HCT116 (cell line): ENCODE measurements at regions not wholly inside any gene's neighbourhood (a gene's known extent, or its start where the extent isn't known, plus 50 kb on each side); places are given as distances from the start of the nearest gene placed in this dataset.

ENCODE experiments used
- ATAC-seq: fragments of 200-7000 bp; cut with Tn5 transposase; 2 replicates; pipeline ENCODE4 v1.9.1; 2020; ENCODE audit warnings: mild to moderate bottlenecking, moderate library complexity
- BruUV-seq: library from RNA; stranded (reverse); fragments of 400-500 nt; replicated peaks from 2 replicates; lab custom pipeline; 2021; lab: Mats Ljungman, UMichigan
- CTCF ChIA-PET: fragments of 300-600 bp; sonication (Branson Sonifier 250); formaldehyde crosslinking; loops from one replicate; lab custom pipeline; 2021; ENCODE audit warnings: antibody characterized with exemption; lab: Charles Lee
- POLR2A ChIA-PET: fragments of 300-600, 350-600 bp; sonication (Branson Sonifier 250); formaldehyde crosslinking; loops from one replicate; lab custom pipeline; 2021; ENCODE audit warnings: antibody characterized with exemption; lab: Charles Lee
- RAD21 ChIA-PET, 2 experiments: fragments of 300-600 bp; sonication (Branson Sonifier 250); formaldehyde crosslinking; loops; one replicate each; lab custom pipeline; 2023; ENCODE audit warnings: low total read pairs in 2 of 2; ENCODE audit not compliant: uncharacterized antibody in 2 of 2, unreplicated experiment in 2 of 2, low non-redundant PET in 1 of 2; lab: Charles Lee
- DNase-seq: peaks from one replicate; pipeline ENCODE4 v3.0.0-alpha.2; 2010; ENCODE audit warnings: low read depth, low spot score
- H2AFZ ChIP-seq: fragments of 200-600 bp; shearing (Covaris generic), sonication (generic); 2 replicates; pipeline ENCODE4 v1.6.1; 2017; ENCODE audit warnings: low read depth, mixed run types, mixed read lengths, antibody characterized with exemption, low read length; ENCODE audit not compliant: poor library complexity, severe bottlenecking
- H3K27ac ChIP-seq: 2 replicates; pipeline ENCODE4 v1.5.1; 2012; ENCODE audit warnings: low read depth, low read length
- H3K27me3 ChIP-seq: fragments of 200-600 bp; sonication (generic); 2 replicates; pipeline ENCODE4 v1.6.1; 2016; ENCODE audit warnings: mixed run types, low read length, mixed read lengths; ENCODE audit not compliant: insufficient read depth
- H3K36me3 ChIP-seq, 2 experiments: fragments of 200-500 bp in 1 of 2; fragments of 200-600 bp in 1 of 2; sonication (Bioruptor generic) in 1 of 2; sonication (generic) in 1 of 2; 2 replicates each; pipeline versions ENCODE4 v1.5.1 to v1.6.1; 2014 to 2016; ENCODE audit warnings: low read length in 2 of 2, inconsistent platforms in 1 of 2, mixed read lengths in 1 of 2, mixed run types in 1 of 2; ENCODE audit not compliant: insufficient read depth in 2 of 2, control insufficient read depth in 1 of 2
- H3K4me1 ChIP-seq, 2 experiments: fragments of 200-600 bp in 1 of 2; sonication (generic) in 1 of 2; 2 replicates each; pipeline versions ENCODE4 v1.5.1 to v1.6.1; 2012 to 2017; ENCODE audit warnings: low read length in 2 of 2, inconsistent platforms in 1 of 2, mild to moderate bottlenecking in 1 of 2, mixed read lengths in 1 of 2, mixed run types in 1 of 2, moderate library complexity in 1 of 2; ENCODE audit not compliant: insufficient read depth in 2 of 2, control insufficient read depth in 1 of 2
- H3K4me2 ChIP-seq: fragments of 200-600 bp; sonication (generic); 2 replicates; pipeline ENCODE4 v1.6.1; 2017; ENCODE audit warnings: mixed run types, low read length, mixed read lengths
- H3K4me3 ChIP-seq, 2 experiments: fragments of 200-600 bp in 1 of 2; sonication (generic) in 1 of 2; replicated peaks in 1 of 2; 2 replicates each; pipeline ENCODE4 v1.5.1; 2011 to 2016; ENCODE audit warnings: low read length in 2 of 2, control low read depth in 1 of 2, low read depth in 1 of 2, mild to moderate bottlenecking in 1 of 2, mixed read lengths in 1 of 2, mixed run types in 1 of 2
- H3K79me2 ChIP-seq: fragments of 200-600 bp; sonication (generic); 2 replicates; pipeline ENCODE4 v1.6.1; 2017; ENCODE audit warnings: mild to moderate bottlenecking, mixed run types, low read length, moderate library complexity, mixed read lengths; ENCODE audit not compliant: insufficient read depth
- H3K9ac ChIP-seq: fragments of 200-600 bp; sonication (generic); 2 replicates; pipeline ENCODE4 v1.6.1; 2016; ENCODE audit warnings: low read length, mixed read lengths
- H3K9me2 ChIP-seq: fragments of 200-600 bp; sonication (generic), shearing (Covaris generic); 2 replicates; pipeline ENCODE4 v1.6.1; 2017; ENCODE audit warnings: mixed run types, mild to moderate bottlenecking, moderate library complexity; ENCODE audit not compliant: insufficient read depth
- H3K9me3 ChIP-seq, 2 experiments: fragments of 200-500 bp in 1 of 2; fragments of 200-600 bp in 1 of 2; sonication (Bioruptor generic) in 1 of 2; sonication (generic) in 1 of 2; 2 replicates each; pipeline ENCODE4 v1.6.1; 2014 to 2017; ENCODE audit warnings: low read length in 2 of 2, mixed read lengths in 2 of 2, inconsistent platforms in 1 of 2, low read depth in 1 of 2, mild to moderate bottlenecking in 1 of 2, mixed run types in 1 of 2, moderate library complexity in 1 of 2; ENCODE audit not compliant: control insufficient read depth in 1 of 2, insufficient read depth in 1 of 2
- H4K20me1 ChIP-seq: fragments of 200-600 bp; sonication (generic), shearing (Covaris generic); 2 replicates; pipeline ENCODE4 v1.6.1; 2017; ENCODE audit warnings: mixed run types, mild to moderate bottlenecking, moderate library complexity; ENCODE audit not compliant: insufficient read depth
- ELF1 ChIP-seq: IDR thresholded peaks from 2 replicates; pipeline ENCODE4 v1.6.1; 2012; ENCODE audit warnings: low read depth, borderline replicate concordance
- FOSL1 ChIP-seq: IDR thresholded peaks from 2 replicates; pipeline ENCODE4 v1.6.1; 2012; ENCODE audit warnings: low read depth
- POLR2AphosphoS5 ChIP-seq: IDR thresholded peaks from 2 replicates; pipeline ENCODE4 v1.6.1; 2011; ENCODE audit warnings: mild to moderate bottlenecking, low read depth, low read length, moderate library complexity
- REST ChIP-seq: IDR thresholded peaks from 2 replicates; pipeline ENCODE4 v1.6.1; 2012; ENCODE audit warnings: low read depth
- YY1 ChIP-seq: IDR thresholded peaks from 2 replicates; pipeline ENCODE4 v1.6.1; 2011; ENCODE audit warnings: low read length, low read depth, moderate library complexity, mild to moderate bottlenecking; ENCODE audit not compliant: insufficient replicate concordance; ENCODE audit errors: extremely low read depth
- intact Hi-C: fragments of 100-400 bp; cut with micrococcal nuclease; formaldehyde crosslinking; loops from 2 replicates; pipeline ENCODE4 v1.10.0; 2022

DNA sequence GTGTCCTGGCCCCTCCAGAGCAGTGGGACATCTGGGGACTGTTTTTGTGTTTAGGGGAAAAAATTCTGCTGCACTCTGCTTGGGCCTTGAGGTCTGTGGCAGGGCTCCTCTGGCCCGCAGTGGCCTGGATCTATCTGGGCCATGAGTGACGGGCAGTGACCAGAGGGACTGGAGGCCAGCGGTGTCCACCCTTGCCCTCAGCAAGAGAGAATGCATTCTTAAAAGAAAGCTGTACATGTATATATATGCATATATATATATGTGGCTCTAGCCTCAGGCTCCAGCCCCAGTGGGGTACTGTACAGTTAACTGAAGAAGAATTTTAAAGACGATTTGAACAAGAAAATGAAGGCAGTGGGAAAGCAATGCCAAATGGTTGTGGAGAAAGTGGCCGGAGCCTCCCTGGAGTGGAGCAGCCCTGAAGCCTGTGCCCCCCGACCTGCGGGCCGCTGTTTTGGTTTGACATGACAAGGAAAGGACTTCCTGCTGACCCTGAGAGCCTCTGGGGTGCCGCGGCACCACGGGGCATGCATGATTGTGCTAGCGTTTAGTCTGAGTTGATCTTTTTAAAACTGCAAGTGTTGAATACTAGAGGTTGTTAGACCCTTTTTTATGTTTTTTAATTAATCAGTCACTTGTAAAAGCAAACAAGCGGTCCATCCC lies 52.2 kb downstream of the PLXNA1 start:
- no peaks in the 10 kb centered on the region for H3K79me2 ChIP-seq
- H3K27me3 ChIP-seq = no peaks in the 10 kb centered on the region
- no peaks in the 10 kb centered on the region for H3K9me3 ChIP-seq
- no peak overlapping the region for H3K4me3 ChIP-seq
- peaks cover under 1 to 3% of the 10 kb centered on the region in 2 experiments; a peak in 1 of 4 replicates for H3K36me3 ChIP-seq
- intact Hi-C loops = no loop called here
- H3K4me2 ChIP-seq = peak overlapping the region; percentile 61
- DNase-seq = no peak
- ChIA-PET CTCF (interaction anchor here (0.6 to 1.1 kb wide), 2 partner anchors 506 to 513 kb away, joined by 3 read pairs; no protein-coding TSS in a partner anchor), RAD21 (no interaction called here), POLR2A (no interaction called here)
- peaks cover 15 to 30% of the 10 kb centered on the region in 2 experiments for H3K4me1 ChIP-seq
- no peak for ATAC-seq
- H4K20me1 ChIP-seq = no peaks in the 10 kb centered on the region
- no TSS peak for BruUV-seq
- H3K9ac ChIP-seq = peak overlapping the region; percentile 61
- H2AFZ ChIP-seq = no peak overlapping the region
- no peaks in the 10 kb centered on the region for H3K9me2 ChIP-seq
- peak overlapping the region; percentile 54 for H3K27ac ChIP-seq
- no peak for TF ChIP-seq REST
- TF ChIP-seq YY1 = no peak
- no peak for TF ChIP-seq ELF1

GRCh38 chr3:127035677-127036076 lies 52.8 kb downstream of the PLXNA1 start:
- ChIA-PET POLR2A (no interaction called here), CTCF (interaction anchor here (0.6 to 1.1 kb wide), 2 partner anchors 506 to 513 kb away, joined by 3 read pairs; no protein-coding TSS in a partner anchor), RAD21 (no interaction called here)
- BruUV-seq = TSS peak; percentile 27
- ATAC-seq (peak; percentile 95), DNase-seq (peak; percentile 76)
- Histone ChIP-seq H3K79me2 (no peaks in the 10 kb centered on the region), H4K20me1 (no peaks in the 10 kb centered on the region), H3K4me2 (peak overlapping the region; percentile 61), H2AFZ (no peak overlapping the region), H3K4me1 (peaks cover 15 to 30% of the 10 kb centered on the region in 2 experiments), H3K27ac (peak overlapping the region; percentile 54), H3K36me3 (peaks cover 0 to under 1% of the 10 kb centered on the region in 2 experiments; a peak in 1 of 4 replicates), H3K27me3 (no peaks in the 10 kb centered on the region), H3K9ac (peak overlapping the region; percentile 61), H3K9me3 (no peaks in the 10 kb centered on the region), H3K9me2 (no peaks in the 10 kb centered on the region), H3K4me3 (peak overlapping the region in 1 of 2 experiments; percentile 12; a peak in 1 of 4 replicates)
- TF ChIP-seq POLR2AphosphoS5 = peak; percentile 66
- TF ChIP-seq FOSL1 = no peak
- intact Hi-C loops = no loop called here
